ENCODE measurements at regions not wholly inside any gene's neighbourhood (a gene's known extent, or its start where the extent isn't known, plus 50 kb on each side); places are given as distances from the start of the nearest gene placed in this dataset.

DNA sequence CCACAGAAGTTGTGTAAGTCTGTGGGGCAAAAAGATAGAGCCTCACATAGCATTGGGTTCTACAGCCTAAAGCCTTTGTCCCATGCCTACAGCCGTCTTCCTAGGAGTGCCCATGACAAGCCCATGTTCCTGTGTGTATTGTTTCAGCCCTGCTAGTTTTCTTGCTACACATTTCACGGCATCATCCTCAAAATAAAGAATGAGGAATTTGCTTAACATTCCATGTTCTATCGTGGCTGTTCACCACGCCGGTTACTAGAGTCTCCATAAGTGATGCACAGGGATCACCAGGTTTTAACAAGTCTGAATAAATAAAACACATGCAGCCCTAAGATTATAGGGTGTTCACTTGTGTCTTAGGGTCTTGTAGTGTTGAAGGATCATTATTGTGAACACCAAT lies 87.4 kb upstream of the NGF start:
- TF ChIP-seq EZH2 (IDR thresholded peaks at IDR 0.05): no peak
- no peak for TF ChIP-seq POLR2AphosphoS5 (IDR thresholded peaks at IDR 0.05; ENCODE audit: borderline replicate concordance, low read depth, low read length)
- TF ChIP-seq FOXP2 (optimal IDR thresholded peaks at IDR 0.05; ENCODE audit: control extremely low read depth, extremely low read length, insufficient read depth): no peak
